Epithelial cell of proximal tubule (primary cell): ENCODE measurements at regions not wholly inside any gene's neighbourhood (a gene's known extent, or its start where the extent isn't known, plus 50 kb on each side); places are given as distances from the start of the nearest gene placed in this dataset.

Experiments
- DNase-seq: peaks from one replicate; pipeline ENCODE4 v3.0.0-alpha.2; 2011; ENCODE audit warnings: low read depth
- H3K4me3 ChIP-seq: 2 replicates; pipeline ENCODE4 v1.5.1; 2011; ENCODE audit warnings: low read depth, mild to moderate bottlenecking, low read length
- TF ChIP-seq, protein P1 (sequence below): conservative IDR thresholded peaks from 2 replicates; pipeline ENCODE4 v1.5.1; 2012; ENCODE audit warnings: low read depth, mild to moderate bottlenecking, low read length

DNA sequence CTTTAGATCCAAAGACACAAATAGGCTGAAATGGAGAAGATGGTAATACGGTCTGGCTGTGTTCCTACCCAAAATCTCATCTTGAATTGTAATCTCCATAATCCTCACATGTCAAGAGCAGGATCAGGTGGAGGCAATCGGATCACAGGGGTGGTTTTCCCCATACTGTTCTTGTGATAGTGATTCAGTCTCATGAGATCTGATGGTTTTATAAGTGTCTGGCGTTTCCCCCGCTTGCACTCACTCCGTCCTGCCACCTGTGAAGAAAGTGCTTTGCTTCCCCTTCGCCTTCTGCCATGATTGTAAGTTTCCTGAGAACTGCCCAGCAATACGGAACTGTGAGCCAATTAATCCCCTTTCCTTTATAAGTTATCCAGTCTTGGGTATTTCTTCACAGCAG lies 1795.5 kb upstream of the FLRT2 start:
- no peak overlapping the region for H3K4me3 ChIP-seq
- DNase-seq: no peak
- TF ChIP-seq, protein P1, sequence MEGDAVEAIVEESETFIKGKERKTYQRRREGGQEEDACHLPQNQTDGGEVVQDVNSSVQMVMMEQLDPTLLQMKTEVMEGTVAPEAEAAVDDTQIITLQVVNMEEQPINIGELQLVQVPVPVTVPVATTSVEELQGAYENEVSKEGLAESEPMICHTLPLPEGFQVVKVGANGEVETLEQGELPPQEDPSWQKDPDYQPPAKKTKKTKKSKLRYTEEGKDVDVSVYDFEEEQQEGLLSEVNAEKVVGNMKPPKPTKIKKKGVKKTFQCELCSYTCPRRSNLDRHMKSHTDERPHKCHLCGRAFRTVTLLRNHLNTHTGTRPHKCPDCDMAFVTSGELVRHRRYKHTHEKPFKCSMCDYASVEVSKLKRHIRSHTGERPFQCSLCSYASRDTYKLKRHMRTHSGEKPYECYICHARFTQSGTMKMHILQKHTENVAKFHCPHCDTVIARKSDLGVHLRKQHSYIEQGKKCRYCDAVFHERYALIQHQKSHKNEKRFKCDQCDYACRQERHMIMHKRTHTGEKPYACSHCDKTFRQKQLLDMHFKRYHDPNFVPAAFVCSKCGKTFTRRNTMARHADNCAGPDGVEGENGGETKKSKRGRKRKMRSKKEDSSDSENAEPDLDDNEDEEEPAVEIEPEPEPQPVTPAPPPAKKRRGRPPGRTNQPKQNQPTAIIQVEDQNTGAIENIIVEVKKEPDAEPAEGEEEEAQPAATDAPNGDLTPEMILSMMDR: no peak

DNA sequence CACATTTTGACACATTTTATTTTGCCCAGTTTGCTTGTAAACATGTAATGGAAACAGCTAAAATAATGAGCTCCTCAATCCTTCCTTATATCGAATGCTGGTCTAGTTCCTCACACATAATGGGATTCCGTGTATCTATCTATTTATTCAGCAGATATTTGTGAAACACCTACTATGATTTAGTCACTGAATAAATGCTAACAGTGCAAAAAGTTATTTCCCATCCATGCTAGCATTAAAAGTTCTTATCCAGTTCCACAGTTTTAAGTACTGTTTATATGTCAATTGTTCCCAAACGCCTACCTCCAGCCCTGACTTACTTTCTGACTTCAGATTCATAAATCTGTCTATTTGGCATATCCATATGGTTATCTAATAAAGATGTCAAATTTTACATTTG lies 1788.7 kb upstream of the FLRT2 start:
- no peak overlapping the region for H3K4me3 ChIP-seq
- TF ChIP-seq, protein P1: no peak
- no peak for DNase-seq

DNA sequence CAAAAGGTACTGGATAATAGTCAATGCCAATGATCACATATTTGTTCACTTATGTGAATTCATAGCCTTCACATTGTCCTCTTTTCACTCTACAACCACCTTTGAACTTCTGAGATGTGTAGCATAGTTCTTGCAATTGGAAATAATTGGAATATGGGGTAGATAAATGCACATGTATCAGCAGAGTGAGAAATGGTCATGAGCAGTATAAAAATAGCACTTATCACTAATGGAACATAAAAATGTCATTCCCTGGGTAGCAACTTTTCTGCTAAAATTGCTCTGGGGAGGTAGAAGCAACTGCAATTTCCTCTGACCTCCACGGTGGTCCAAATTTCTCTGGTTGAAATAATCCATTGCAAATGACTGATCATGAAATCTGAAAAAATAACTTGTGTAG lies 1785.7 kb upstream of the FLRT2 start:
- TF ChIP-seq, protein P1: no peak
- no peak for DNase-seq
- H3K4me3 ChIP-seq: no peak overlapping the region

DNA sequence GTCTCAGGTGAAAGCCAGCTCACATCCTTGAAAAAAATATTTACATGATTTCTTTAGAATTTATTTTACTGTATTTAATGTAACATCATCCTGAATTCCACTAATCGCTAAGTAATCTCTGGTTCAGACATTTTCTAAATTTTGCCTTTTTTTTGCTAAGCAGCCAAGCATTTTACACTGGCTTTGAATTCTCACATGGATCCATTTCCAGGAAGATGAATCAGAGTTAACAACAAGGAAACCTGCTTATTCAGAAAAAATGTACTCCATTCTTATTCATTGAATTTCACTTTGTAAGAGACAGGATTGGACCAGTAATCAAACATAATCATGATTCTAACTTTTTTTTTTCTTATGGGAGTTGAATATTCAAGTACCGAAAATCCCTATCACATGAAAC lies 1785.1 kb upstream of the FLRT2 start:
- TF ChIP-seq, protein P1: no peak
- H3K4me3 ChIP-seq: no peak overlapping the region
- no peak for DNase-seq

DNA sequence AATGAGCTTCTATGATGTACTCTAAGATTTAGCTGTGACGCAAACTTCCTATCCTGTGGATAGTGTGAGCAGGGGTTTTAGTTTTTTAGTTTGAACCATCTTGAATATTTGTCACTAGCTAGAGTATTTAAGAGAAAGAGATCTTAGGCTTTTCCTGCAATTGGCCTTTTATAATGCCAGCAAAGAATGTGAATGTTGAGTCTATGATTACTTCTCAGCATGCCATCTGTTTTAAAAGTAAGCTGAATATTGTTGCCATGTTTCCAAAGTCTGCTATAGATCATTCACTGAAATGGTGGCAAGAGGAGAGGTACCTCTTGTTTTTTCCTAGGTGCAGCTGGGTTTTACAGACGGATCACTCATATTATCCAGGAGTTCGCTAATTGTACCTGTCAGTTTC lies 1783.6 kb upstream of the FLRT2 start:
- DNase-seq: no peak
- no peak overlapping the region for H3K4me3 ChIP-seq
- TF ChIP-seq, protein P1: no peak

DNA sequence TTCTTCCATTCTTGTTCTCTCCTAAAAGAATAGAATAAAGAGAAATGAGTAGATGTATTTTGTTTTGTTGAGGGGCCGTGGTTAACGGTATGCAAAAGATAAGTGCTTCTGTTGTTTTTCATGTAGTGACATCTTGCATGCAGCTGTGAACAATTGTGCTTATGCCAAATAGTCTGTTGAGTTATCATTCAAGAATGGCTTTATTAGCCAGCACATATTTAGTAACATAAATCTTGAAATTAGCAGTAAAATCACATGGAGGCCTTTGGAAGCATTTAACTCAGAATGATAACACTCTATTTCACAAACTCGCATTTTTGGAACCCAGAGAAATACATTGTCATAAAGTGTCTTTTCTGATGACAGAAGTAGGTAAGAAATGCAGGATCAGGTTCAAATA lies 1772.0 kb upstream of the FLRT2 start:
- TF ChIP-seq, protein P1: no peak
- no peak for DNase-seq
- no peak overlapping the region for H3K4me3 ChIP-seq

DNA sequence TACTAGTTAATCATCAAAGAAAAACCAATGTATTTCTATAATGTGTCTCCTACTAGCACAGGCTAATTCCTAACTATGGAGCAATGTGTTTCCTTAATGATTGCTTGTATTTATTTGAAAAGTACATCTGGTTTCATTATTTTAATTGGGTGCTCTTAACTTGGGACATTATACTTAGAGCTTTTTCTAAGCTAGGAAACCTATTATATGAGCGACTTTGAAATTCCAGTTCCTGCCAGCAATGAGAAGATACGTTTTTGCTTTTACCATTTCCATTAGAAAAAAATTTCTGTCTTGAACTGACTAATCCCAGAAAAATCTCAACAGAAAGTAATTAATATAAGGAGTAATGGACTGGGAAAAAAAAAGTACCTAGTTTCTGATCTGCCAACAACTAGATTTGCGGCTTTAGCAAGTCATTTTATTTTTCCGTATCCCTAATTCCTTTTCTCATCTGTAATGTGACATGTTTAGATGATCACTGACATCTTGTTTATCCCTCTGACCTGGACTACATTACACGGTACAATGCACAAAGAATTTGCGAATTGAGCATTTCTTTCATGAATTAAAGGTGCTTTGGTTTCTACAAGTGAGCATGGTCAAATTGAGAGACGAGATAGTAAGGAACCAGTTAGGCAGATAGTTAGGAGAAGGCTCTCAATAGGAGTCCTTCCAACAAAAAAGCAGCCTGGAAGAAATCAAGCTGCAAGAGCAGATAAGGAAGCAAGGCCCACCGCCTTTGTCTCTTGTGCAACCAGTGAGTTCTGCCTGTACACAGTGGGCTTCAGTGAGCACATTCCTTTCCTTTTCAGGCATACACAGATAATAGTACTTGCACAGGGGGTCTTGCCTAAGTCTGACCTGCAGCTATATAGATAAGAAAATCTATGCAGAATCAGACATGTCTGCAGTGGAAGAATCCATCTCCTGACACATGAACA lies 1765.0 kb upstream of the FLRT2 start:
- DNase-seq: no peak
- no peak overlapping the region for H3K4me3 ChIP-seq
- TF ChIP-seq, protein P1: no peak
